ENCODE measurements at regions not wholly inside any gene's neighbourhood (a gene's known extent, or its start where the extent isn't known, plus 50 kb on each side); places are given as distances from the start of the nearest gene placed in this dataset.

- TF ChIP-seq CTCF (conservative IDR thresholded peaks at IDR 0.05; ENCODE audit: low read length) = no peak
- TF ChIP-seq EZH2phosphoT487 (IDR thresholded peaks at IDR 0.05; ENCODE audit: borderline replicate concordance, low read depth, low read length) = no peak
Observed at GRCh38 chr13:103754783-103755182, 688.6 kb upstream of the SLC10A2 start.

Data from OCI-LY7 (cell line).